Spleen (tissue), 11 donors: ENCODE measurements at regions not wholly inside any gene's neighbourhood (a gene's known extent, or its start where the extent isn't known, plus 50 kb on each side); places are given as distances from the start of the nearest gene placed in this dataset.
"Not testable (repeated sequence)": the region's sequence is repeated elsewhere in the genome, so short reads cannot be mapped to it uniquely, and the experiment has no call there.

Source experiments
- DNase-seq: peaks from one replicate; pipeline ENCODE4 v3.0.0-alpha.2; 2020
- H3K27ac ChIP-seq, 8 donors: fragments of 200-600 bp; sonication (generic) in 7 of 8; 1 replicate in 4 of 8; 2 replicates in 4 of 8; pipeline versions ENCODE4 v1.5.0 to v1.8.0; 2016 to 2021; ENCODE audit warnings: inconsistent platforms in 4 of 8, mild to moderate bottlenecking in 4 of 8, moderate library complexity in 1 of 8
- H3K27me3 ChIP-seq, 7 donors: fragments of 200-600 bp; sonication (generic) in 6 of 7; replicated peaks in 1 of 7; 1 replicate in 4 of 7; 2 replicates in 3 of 7; pipeline versions ENCODE4 v1.5.0 to v1.8.0; 2016 to 2021; ENCODE audit warnings: inconsistent platforms in 3 of 7, mild to moderate bottlenecking in 1 of 7
- H3K36me3 ChIP-seq, 6 donors: fragments of 200-600 bp; sonication (generic) in 5 of 6; 1 replicate in 4 of 6; 2 replicates in 2 of 6; pipeline versions ENCODE4 v1.5.0 to v1.8.0; 2016 to 2021; ENCODE audit warnings: inconsistent platforms in 2 of 6
- H3K4me1 ChIP-seq, 6 donors: fragments of 200-600 bp; sonication (generic) in 5 of 6; 1 replicate in 3 of 6; 2 replicates in 3 of 6; pipeline versions ENCODE4 v1.5.0 to v1.8.0; 2016 to 2021; ENCODE audit warnings: inconsistent platforms in 3 of 6
- H3K4me3 ChIP-seq, 8 donors: fragments of 200-600 bp; sonication (generic) in 7 of 8; 1 replicate in 4 of 8; 2 replicates in 4 of 8; pipeline versions ENCODE4 v1.5.0 to v1.8.0; 2016 to 2021; ENCODE audit warnings: inconsistent platforms in 4 of 8, mild to moderate bottlenecking in 4 of 8, moderate library complexity in 2 of 8
- H3K9me3 ChIP-seq, 8 donors: fragments of 200-600 bp; sonication (generic) in 7 of 8; 1 replicate in 4 of 8; 2 replicates in 4 of 8; pipeline versions ENCODE4 v1.5.0 to v1.8.0; 2016 to 2021; ENCODE audit warnings: inconsistent platforms in 4 of 8
- CTCF ChIP-seq, 11 experiments: fragments of 200-600 bp in 7 of 11; fragments of 450-650 bp in 4 of 11; sonication (generic) in 4 of 11; IDR thresholded peaks in 8 of 11; conservative IDR thresholded peaks in 3 of 11; 1 replicate in 7 of 11; 2 replicates in 4 of 11; pipeline versions ENCODE4 v1.4.0 to v1.8.0; 2016 to 2021; ENCODE audit warnings: antibody characterized with exemption in 11 of 11, inconsistent platforms in 4 of 11, mild to moderate bottlenecking in 1 of 11
- POLR2A ChIP-seq, 3 donors: fragments of 450-650 bp; IDR thresholded peaks; one replicate each; pipeline ENCODE4 v1.5.1; 2017; ENCODE audit warnings: antibody characterized with exemption in 3 of 3, mild to moderate bottlenecking in 1 of 3
- POLR2AphosphoS5 ChIP-seq, 3 donors: sonication (generic); formaldehyde crosslinking; IDR thresholded peaks; one replicate each; pipeline ENCODE4 v1.5.1; 2017; ENCODE audit warnings: antibody characterized with exemption in 3 of 3
- WGBS, 5 donors: extraction: QIAGEN DNeasy Blood & Tissue Kit in 3 of 5; methylation state at CpG; one replicate each; pipeline versions ENCODE4 v1.1.5 to v1.1.7; 2013 to 2018; 5-methylcytosine and 5-hydroxymethylcytosine counted together
- intact Hi-C: fragments of 100-400 bp; cut with DNase I; formaldehyde crosslinking; loops from one replicate; pipeline ENCODE4 v1.15.0; 2023; ENCODE audit warnings: low total_unique reads
- donor health status: healthy with polysubstance abuse.
- donor health status: DM: no; HTN: no; CAD: no; lungs with moderate emphysema.
- donor health status: DM: no; HTN: no; CAD: no.
- donor health status: Bipolar disorder and iron deficiency.
- donor health status: healthy.
- donor health status: DM: no; HTN: no; CAD: no.
- donor health status: DM: yes; HTN: yes; CAD: no.

DNA sequence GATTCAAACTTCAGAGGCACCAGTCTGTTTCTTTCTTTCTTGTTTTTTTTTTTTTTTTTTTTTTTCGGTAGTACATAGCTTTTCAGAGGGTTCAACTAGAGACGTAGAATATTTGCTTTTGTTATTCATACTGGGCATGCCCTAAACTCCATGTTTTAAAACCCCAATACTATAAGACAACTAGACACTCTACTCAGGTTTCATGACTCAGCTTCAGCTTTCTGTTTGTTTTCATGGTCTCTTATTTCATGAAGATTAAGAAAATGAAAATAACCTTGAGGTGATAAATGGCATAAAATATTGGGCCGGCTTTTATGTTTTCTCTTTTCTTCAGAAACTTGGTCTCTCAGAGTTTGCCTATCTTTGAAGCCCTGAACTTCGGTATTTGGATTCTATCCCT, 2126.3 kb upstream of the ACO1 start:
- DNase-seq: no peak
- 80 to 93% (median 91%) methylated on average over 4 of the region's 4 CpGs for WGBS, 5 donors
- Histone ChIP-seq H3K27ac (no peak overlapping the region), H3K4me3 (no peak overlapping the region), H3K9me3 (peaks cover 3 to 29% (median 19%) of the 10 kb centered on the region in 8 donors), H3K27me3 (no peaks in the 10 kb centered on the region), H3K36me3 (no peaks in the 10 kb centered on the region), H3K4me1 (no peaks in the 10 kb centered on the region)
- TF ChIP-seq CTCF (IDR thresholded peaks at IDR 0.05 in 8 of 11, conservative IDR thresholded peaks at IDR 0.05 in 3 of 11): no peak
- intact Hi-C loops: no loop called here

- H3K27me3 ChIP-seq: no peaks in the 10 kb centered on the region
- H3K4me3 ChIP-seq: no peak overlapping the region
- H3K36me3 ChIP-seq: no peaks in the 10 kb centered on the region
- H3K27ac ChIP-seq: no peak overlapping the region
- TF ChIP-seq POLR2AphosphoS5 (IDR thresholded peaks at IDR 0.05) (no peak), CTCF (IDR thresholded peaks at IDR 0.05 in 8 of 11, conservative IDR thresholded peaks at IDR 0.05 in 3 of 11) (no peak), POLR2A (IDR thresholded peaks at IDR 0.05) (no peak)
- no peak for DNase-seq
- peaks cover 0 to 63% (median 14%) of the 10 kb centered on the region in 8 donors for H3K9me3 ChIP-seq
- peaks cover 0 to 3% (median 0%) of the 10 kb centered on the region in 6 donors for H3K4me1 ChIP-seq
- intact Hi-C loops: no loop called here
- WGBS, 5 donors: 77 to 89% (median 86%) methylated on average over 1 of the region's 1 CpG
Measured at GRCh38 chr9:30280229-30280900, 2104.1 kb upstream of the ACO1 start.

DNA sequence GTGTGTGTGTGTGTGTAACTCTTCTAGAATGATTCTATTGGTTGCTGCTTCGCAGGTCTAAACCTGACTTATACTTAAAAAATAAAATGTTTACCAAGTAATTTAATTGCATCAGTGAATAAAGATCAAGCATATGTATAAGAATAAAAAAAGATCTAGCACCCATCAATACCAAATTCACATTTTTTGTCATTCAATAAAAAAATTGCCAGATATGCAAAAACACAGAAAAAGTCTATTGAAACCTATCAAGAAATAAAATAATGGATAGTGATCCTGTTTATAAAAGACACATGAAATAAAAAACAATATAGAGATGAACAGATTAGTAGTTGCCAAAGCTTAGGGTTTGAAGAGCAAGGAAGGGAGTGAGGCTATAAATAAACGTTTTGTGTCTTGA, 2095.0 kb upstream of the ACO1 start:
- intact Hi-C loops: no loop called here
- Histone ChIP-seq H3K4me1 (no peaks in the 10 kb centered on the region), H3K36me3 (no peaks in the 10 kb centered on the region), H3K4me3 (no peak overlapping the region), H3K27ac (no peak overlapping the region), H3K9me3 (no peaks in the 10 kb centered on the region), H3K27me3 (no peaks in the 10 kb centered on the region)
- no peak for DNase-seq
- TF ChIP-seq POLR2A (IDR thresholded peaks at IDR 0.05) (no peak), POLR2AphosphoS5 (IDR thresholded peaks at IDR 0.05) (no peak), CTCF (IDR thresholded peaks at IDR 0.05 in 8 of 11, conservative IDR thresholded peaks at IDR 0.05 in 3 of 11) (no peak)
- WGBS, 5 donors: 59 to 76% (median 67%) methylated on average over 2 of the region's 2 CpGs

GRCh38 chr9:30292026-30292425, 2092.4 kb upstream of the ACO1 start:
- intact Hi-C loops, H3K4me1 ChIP-seq, DNase-seq: not testable (repeated sequence)

DNA sequence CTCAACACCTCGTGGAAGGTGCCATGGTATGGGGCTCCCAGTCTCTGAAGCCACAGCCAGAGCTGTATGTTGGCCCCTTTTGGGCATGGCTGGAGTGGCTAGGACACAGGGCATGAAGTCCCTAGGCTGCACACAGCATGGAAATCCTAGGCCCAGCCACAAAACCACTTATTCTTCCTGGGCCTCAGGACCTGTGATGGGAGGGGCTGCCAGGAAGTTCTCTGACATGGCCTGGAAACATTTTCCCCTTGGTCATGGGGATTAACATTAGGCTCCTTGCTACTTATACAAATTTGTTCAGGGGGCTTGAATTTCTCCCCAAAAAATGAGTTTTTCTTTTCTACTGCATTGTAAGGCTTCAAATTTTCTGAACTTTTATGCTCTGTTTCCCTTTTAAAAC, 2091.2 kb upstream of the ACO1 start:
- no peaks in the 10 kb centered on the region for H3K9me3 ChIP-seq
- H3K36me3 ChIP-seq: no peaks in the 10 kb centered on the region
- H3K27me3 ChIP-seq: no peaks in the 10 kb centered on the region
- TF ChIP-seq CTCF (IDR thresholded peaks at IDR 0.05 in 8 of 11, conservative IDR thresholded peaks at IDR 0.05 in 3 of 11) (no peak), POLR2AphosphoS5 (IDR thresholded peaks at IDR 0.05) (no peak), POLR2A (IDR thresholded peaks at IDR 0.05) (no peak)
- WGBS, 5 donors: 44 to 60% (median 52%) methylated on average over 1 of the region's 1 CpG
- H3K27ac ChIP-seq: no peak overlapping the region
- H3K4me1 ChIP-seq: no peaks in the 10 kb centered on the region
- intact Hi-C loops: no loop called here
- DNase-seq: no peak
- H3K4me3 ChIP-seq: no peak overlapping the region

More at GRCh38 chr9:30292026-30292425, 2092.4 kb upstream of the ACO1 start:
- H3K9me3 ChIP-seq, H3K27me3 ChIP-seq, H3K4me3 ChIP-seq, H3K27ac ChIP-seq, H3K36me3 ChIP-seq: not testable (repeated sequence)
